CD4-positive, alpha-beta T cell treated with Interleukin-2 at 100 ng/mL for 4 hours (primary cell): ENCODE measurements at regions not wholly inside any gene's neighbourhood (a gene's known extent, or its start where the extent isn't known, plus 50 kb on each side); places are given as distances from the start of the nearest gene placed in this dataset.
A peak's percentile ranks its signal among the peaks of the same experiment; 100 is the strongest.
"Not testable (repeated sequence)": the region's sequence is repeated elsewhere in the genome, so short reads cannot be mapped to it uniquely, and the experiment has no call there.

Experiments
- DNase-seq: peaks from one replicate; pipeline ENCODE4 v3.0.0-alpha.2; 2020; ENCODE audit warnings: low spot score

- DNase-seq, result peak; percentile 4
Observed at GRCh38 chr7:36037121-36037662, 115.9 kb upstream of the EEPD1 start.

GRCh38 chr7:36038063-36038721, 114.9 kb upstream of the EEPD1 start:
- no peak for DNase-seq

DNA sequence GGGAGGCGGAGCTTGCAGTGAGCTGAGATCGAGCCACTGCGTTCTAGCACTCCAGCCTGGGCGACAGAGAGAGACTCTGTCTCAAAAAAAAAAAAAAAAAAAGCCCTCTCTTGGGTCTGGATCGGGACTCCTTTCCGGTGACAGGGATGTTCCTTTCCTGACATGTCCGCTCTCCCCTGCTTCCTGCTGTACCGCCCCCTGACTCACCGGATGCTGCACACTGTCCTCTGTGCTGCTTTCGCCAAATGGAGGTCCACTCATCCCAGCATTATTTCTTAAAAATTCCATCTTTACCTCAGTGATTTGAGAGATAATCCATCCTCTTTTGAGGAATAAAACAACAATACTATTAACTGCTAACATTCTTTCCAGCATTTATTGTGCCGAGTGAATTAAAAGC, 113.8 kb upstream of the EEPD1 start:
- no peak for DNase-seq

DNA sequence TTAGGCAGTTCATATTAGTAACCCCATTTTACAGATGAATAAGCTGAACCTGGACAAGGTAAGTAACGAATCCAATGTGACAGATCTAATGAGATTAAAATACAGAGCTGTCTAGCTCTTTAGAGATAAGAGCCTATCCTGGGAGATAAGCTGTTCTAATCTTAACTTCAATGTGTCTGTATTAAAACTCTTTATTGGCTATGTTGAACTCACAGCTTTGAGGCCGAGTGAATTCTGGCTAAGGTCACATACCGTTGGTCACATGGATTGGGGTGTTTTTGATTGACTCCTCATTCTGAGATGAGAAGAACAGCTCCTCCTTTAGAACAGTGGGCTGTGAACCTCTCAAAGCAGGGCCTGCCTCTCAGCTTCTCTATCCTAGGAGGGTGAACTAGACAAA, 113.4 kb upstream of the EEPD1 start:
- DNase-seq, result no peak

GRCh38 chr7:36040679-36041078, 112.4 kb upstream of the EEPD1 start:
- no peak for DNase-seq

DNA sequence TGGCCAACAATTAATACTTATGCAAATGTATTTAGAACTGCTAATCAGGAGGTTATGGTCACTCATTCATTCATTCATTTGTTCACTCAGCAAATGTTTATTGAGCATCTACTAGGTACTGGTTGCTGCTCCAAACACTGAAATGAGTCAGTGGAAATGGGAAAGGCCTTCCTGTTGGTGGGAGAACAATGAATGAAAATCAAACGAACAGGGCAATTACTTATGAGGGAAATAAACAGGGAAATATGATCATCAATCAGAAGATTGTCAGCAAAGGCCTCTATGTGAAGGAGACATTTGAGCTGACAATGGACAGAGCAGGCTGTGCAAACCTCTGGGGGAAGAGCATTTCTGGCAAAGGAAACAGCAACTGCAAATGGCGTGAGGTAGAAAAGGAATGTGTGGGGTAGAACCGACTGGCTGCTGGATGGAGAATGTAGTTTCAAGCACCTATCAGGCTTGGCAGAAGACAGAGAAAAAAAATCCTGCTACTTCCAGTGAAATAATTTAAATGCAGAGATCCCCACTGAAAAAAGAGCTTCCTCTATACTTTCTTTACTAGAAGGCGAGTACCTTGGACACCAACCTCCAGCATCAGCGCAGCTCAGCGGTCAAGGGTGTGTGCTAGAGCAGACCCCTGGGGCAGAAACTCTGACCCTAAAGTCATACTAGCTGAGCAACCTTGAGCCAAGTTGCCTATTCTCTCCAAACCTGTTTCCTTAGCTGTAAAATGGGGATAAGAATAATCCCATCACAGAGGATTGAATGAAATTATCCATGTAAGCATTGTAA, 108.8 kb upstream of the EEPD1 start:
- DNase-seq, result no peak

GRCh38 chr7:36045326-36045725, 107.7 kb upstream of the EEPD1 start:
- no peak for DNase-seq

GRCh38 chr7:36045830-36046341, 107.2 kb upstream of the EEPD1 start:
- DNase-seq, result no peak

GRCh38 chr7:36047091-36047658, 105.9 kb upstream of the EEPD1 start:
- no peak for DNase-seq

DNA sequence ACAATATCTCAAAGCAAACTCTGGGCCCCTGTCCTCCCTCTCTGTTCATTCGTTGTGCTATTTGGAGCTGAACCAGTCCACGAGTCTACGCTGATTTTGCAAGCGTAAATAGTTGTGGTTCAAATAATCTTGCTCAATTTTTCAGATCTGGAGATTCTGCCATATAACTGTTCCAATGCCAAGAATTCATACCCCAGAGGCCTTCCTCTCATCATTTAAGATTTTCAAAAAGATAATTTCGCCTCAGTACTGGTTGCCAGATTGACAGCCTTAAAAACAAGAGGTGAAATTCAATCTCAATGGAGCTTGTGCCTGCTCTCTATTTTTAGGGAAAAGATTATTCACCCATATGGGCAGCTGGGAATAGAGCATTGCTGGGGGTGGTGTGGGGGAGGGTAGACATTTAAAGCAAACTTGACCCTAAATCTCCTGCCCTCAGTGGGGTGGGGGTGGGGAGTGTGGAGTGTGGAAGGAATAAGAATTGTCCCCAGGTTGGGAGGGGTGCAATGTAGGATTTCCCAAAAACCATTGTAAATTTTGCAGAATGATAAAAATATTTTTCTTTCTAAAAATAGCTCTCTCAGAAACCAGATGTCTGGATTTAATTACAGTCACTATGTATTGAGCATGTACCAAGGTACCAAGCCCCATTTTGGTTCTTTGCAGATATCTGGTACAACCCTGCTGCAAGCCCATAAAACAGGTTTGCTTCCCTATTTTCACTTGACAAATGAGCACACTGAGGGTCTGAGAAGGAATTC, 104.7 kb upstream of the EEPD1 start:
- no peak for DNase-seq

DNA sequence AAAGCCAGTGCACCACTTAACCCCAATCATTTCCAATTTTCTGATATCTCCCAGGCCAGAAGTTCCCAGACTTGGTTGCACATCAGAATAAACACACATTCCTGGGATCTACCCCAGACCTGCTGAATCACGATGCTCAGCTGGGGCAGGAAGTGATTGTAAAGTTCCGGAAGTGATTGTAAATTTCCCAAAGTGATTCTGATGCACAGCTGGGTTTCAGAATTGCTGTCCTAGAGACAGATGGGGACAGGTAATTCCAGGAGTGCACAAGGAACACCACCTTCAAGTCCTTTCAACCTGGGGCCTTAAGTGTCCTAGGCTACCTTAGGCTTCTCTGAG, 104.2 kb upstream of the EEPD1 start:
- DNase-seq, result no peak

GRCh38 chr7:36051501-36051900, 101.6 kb upstream of the EEPD1 start:
- no peak for DNase-seq

- DNase-seq, result no peak
Observed at GRCh38 chr7:36053589-36053988, 99.5 kb upstream of the EEPD1 start.

- DNase-seq, result no peak
Observed at GRCh38 chr7:36054637-36055036, 98.4 kb upstream of the EEPD1 start.

DNA sequence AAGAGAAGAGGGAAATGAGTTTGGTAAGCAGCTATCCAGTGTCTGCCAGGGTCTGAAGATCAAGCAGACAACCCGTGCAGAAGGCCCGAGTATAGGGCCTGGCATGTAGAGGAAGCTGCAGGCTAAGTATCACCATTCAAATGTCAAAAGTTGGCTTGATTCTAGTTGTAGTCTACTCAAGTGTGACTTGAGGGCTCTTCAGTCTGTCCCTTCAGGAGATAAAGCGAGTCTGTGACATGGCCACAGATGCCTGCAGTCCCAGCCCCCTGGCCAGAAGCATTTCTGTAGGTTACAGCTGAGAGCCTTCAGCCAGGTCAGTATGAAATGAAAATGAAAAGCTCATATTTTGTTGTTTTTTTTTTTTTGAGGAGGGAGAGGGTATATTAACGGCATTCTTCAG, 97.8 kb upstream of the EEPD1 start:
- DNase-seq, result no peak

- DNase-seq, result no peak
Observed at GRCh38 chr7:36057323-36057722, 95.7 kb upstream of the EEPD1 start.

DNA sequence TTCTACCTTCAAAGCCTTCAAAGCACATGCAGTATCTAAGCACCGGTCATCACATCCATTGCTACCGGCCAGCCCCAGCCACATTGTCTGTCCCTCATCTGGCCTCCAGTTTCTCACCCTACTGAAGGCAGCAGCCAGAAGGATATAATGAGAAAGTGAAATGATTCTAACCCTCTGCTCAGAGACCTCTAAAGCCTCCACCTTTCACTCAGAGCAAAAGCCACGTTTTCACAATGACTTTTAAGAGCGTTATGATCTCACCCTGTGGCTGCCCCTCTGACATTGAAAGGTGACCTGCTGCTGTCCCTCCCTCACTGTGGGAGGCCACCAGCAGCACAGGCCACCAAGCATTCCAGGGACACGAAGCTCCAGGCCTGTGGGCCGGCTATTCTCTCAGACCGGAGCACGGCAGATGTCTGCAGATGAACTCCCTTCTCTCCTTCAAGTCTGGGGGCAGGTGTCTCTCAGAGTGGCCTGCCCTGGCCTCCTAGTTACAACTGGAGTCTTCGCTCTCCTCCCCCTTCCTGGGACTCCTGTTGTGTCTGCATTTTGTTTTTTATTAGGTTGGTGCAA, 94.9 kb upstream of the EEPD1 start:
- no peak for DNase-seq

- not testable (repeated sequence) for DNase-seq
Observed at GRCh38 chr7:36060388-36060787, 92.7 kb upstream of the EEPD1 start.

DNA sequence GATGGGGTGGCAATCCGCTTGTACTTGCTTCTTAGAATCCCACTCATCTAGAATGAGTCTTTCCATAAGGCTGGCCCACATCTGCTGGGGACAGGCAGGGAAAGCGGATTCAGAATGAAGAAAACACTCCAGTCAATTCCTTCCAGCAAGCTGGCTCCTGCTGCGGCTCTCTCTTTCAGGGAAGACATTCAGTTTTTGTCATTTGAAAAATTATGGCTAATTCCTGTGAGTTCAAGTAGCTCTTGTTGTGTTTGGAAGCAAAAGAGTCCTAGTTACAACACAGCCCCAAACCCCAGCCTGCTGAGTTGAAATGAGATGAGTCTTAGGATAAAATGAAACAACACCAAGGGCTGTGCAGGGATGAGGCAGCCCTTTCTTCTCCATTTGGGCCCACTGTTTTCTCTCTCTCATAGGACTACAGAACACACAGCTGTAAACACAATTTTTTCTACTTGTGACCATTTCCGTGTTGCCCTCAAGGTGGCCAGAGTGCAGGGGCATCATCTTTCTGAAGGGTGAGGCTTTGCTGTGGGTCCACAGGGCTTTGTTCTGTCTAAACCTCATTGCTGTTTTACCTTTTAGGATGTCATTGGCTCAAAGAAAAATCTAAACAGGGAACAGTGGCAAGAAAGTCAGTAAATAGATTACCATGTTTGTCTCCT, 90.8 kb upstream of the EEPD1 start:
- DNase-seq, result no peak

DNA sequence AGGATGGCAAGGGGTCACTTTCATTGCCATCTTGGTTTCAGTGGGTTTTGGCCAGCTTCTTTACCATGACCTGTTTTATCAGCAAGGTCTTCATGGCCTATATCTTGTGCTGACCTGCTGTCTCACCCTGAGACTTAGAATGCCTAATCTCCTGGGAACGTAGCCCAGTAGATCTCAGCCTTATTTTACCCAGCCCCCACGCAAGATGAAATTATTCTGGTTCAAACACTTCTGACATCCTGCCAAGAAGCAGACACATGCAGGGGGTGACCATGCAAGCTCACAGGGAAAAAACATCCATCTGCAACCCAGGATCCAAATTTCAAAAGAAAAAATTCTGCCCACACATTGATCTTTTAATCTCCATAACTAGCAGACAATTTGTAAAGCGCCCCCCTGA, 88.4 kb upstream of the EEPD1 start:
- no peak for DNase-seq

- not testable (repeated sequence) for DNase-seq
Observed at GRCh38 chr7:36065563-36066342, 87.3 kb upstream of the EEPD1 start.
